ENCODE measurements at regions not wholly inside any gene's neighbourhood (a gene's known extent, or its start where the extent isn't known, plus 50 kb on each side); places are given as distances from the start of the nearest gene placed in this dataset.

DNA sequence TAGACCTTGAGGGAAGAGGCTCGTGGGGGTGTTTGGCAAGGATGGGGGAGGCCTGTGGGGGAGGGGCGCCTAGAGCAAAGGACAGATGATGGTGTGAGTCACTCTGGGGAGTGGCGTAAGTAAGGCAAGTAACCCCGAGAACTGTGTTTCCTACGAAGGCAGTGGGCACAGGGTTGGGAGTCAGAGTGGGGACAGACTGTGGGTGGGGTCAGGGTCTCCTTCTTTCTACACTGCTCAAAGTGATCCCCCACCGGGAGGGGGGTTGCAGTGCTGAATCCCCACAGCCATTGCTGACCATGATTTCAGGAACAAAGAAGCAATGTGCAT, 136.8 kb downstream of the TENT4A start:
- TF ChIP-seq CSDC2 (CRISPR knock-in tag; IDR thresholded peaks at IDR 0.05) (no peak), ESRRG (CRISPR knock-in tag; IDR thresholded peaks at IDR 0.05) (no peak), TOX (CRISPR knock-in tag; IDR thresholded peaks at IDR 0.05; ENCODE audit: borderline replicate concordance) (no peak), ZNF8 (CRISPR knock-in tag; IDR thresholded peaks at IDR 0.05) (no peak), TCF4 (CRISPR knock-in tag; IDR thresholded peaks at IDR 0.05; ENCODE audit: borderline replicate concordance) (no peak), RARB (CRISPR knock-in tag; IDR thresholded peaks at IDR 0.05) (no peak), ZC3H10 (CRISPR knock-in tag; IDR thresholded peaks at IDR 0.05) (no peak), GLIS3 (CRISPR knock-in tag; IDR thresholded peaks at IDR 0.05) (no peak), ZFP3 (CRISPR knock-in tag; IDR thresholded peaks at IDR 0.05) (no peak), BACH2 (CRISPR knock-in tag; IDR thresholded peaks at IDR 0.05; ENCODE audit: borderline replicate concordance) (no peak), ZNF70 (CRISPR knock-in tag; IDR thresholded peaks at IDR 0.05) (no peak), OSR1 (CRISPR knock-in tag; IDR thresholded peaks at IDR 0.05) (no peak), ZFP30 (CRISPR knock-in tag; IDR thresholded peaks at IDR 0.05) (no peak), SNAI2 (CRISPR knock-in tag; IDR thresholded peaks at IDR 0.05) (no peak)
- TF ChIP-seq, protein P1, sequence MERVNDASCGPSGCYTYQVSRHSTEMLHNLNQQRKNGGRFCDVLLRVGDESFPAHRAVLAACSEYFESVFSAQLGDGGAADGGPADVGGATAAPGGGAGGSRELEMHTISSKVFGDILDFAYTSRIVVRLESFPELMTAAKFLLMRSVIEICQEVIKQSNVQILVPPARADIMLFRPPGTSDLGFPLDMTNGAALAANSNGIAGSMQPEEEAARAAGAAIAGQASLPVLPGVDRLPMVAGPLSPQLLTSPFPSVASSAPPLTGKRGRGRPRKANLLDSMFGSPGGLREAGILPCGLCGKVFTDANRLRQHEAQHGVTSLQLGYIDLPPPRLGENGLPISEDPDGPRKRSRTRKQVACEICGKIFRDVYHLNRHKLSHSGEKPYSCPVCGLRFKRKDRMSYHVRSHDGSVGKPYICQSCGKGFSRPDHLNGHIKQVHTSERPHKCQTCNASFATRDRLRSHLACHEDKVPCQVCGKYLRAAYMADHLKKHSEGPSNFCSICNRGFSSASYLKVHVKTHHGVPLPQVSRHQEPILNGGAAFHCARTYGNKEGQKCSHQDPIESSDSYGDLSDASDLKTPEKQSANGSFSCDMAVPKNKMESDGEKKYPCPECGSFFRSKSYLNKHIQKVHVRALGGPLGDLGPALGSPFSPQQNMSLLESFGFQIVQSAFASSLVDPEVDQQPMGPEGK (CRISPR knock-in tag; IDR thresholded peaks at IDR 0.05; ENCODE audit: borderline replicate concordance), result no peak
- TF ChIP-seq, protein P2, sequence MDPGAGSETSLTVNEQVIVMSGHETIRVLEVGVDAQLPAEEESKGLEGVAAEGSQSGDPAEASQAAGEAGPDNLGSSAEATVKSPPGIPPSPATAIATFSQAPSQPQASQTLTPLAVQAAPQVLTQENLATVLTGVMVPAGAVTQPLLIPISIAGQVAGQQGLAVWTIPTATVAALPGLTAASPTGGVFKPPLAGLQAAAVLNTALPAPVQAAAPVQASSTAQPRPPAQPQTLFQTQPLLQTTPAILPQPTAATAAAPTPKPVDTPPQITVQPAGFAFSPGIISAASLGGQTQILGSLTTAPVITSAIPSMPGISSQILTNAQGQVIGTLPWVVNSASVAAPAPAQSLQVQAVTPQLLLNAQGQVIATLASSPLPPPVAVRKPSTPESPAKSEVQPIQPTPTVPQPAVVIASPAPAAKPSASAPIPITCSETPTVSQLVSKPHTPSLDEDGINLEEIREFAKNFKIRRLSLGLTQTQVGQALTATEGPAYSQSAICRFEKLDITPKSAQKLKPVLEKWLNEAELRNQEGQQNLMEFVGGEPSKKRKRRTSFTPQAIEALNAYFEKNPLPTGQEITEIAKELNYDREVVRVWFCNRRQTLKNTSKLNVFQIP (CRISPR knock-in tag; IDR thresholded peaks at IDR 0.05; ENCODE audit: borderline replicate concordance, low read depth), result no peak
- TF ChIP-seq, protein P3, sequence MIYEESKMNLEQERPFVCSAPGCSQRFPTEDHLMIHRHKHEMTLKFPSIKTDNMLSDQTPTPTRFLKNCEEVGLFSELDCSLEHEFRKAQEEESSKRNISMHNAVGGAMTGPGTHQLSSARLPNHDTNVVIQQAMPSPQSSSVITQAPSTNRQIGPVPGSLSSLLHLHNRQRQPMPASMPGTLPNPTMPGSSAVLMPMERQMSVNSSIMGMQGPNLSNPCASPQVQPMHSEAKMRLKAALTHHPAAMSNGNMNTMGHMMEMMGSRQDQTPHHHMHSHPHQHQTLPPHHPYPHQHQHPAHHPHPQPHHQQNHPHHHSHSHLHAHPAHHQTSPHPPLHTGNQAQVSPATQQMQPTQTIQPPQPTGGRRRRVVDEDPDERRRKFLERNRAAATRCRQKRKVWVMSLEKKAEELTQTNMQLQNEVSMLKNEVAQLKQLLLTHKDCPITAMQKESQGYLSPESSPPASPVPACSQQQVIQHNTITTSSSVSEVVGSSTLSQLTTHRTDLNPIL (CRISPR knock-in tag; IDR thresholded peaks at IDR 0.05; ENCODE audit: low read depth), result no peak
- ATAC-seq, result no peak

DNA sequence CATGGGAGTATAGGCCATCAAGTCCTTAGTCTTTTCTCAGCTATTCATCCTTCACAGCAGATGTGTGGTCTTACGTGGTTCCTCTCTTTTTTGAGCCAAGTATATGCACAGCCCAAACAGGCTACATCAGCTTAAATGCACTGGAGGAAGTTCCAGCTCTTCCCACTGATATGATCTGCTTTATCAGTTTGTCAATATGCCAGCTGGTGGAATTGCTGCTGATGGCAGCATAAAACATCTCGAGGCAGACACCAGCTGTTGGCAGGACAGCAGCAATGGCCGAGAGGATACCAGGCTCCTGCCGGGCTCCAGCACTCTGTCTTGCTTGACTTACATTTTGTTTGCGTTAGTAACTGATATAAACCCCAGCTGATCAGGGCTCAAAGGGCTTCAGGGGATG, 143.4 kb downstream of the TENT4A start:
- no peak for ATAC-seq
- TF ChIP-seq, protein P2 (CRISPR knock-in tag; IDR thresholded peaks at IDR 0.05; ENCODE audit: borderline replicate concordance, low read depth), result no peak
- TF ChIP-seq TCF4 (CRISPR knock-in tag; IDR thresholded peaks at IDR 0.05; ENCODE audit: borderline replicate concordance), result peak; percentile 69; the same call in 1 of the 2 replicates

DNA sequence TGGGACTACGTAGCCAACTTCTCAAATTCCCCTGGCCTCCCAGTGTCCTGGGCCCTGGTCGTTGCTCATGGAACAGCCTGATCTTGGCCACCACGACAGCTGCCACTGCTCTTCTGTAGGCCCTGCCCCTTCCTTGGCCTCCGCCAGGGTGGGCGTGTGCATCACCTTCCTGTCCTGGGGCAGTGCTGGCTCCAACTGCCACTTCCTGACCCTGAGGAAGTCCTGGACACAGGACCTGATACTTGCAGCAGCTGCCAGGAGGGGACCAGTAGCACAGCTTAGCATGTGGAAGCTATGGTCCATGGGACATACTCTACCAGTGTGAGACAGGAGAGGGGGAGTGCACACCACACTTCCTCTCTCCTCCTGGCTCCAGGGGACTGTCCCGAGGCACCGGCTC, 145.2 kb downstream of the TENT4A start:
- no peak for ATAC-seq
- TF ChIP-seq PPARA (CRISPR knock-in tag; IDR thresholded peaks at IDR 0.05; ENCODE audit: borderline replicate concordance) (no peak), SNAI2 (CRISPR knock-in tag; IDR thresholded peaks at IDR 0.05) (no peak), ZNF565 (CRISPR knock-in tag; conservative IDR thresholded peaks at IDR 0.05; ENCODE audit: low read depth) (no peak), ZNF70 (CRISPR knock-in tag; IDR thresholded peaks at IDR 0.05) (no peak), TCF4 (CRISPR knock-in tag; IDR thresholded peaks at IDR 0.05; ENCODE audit: borderline replicate concordance) (no peak), BACH2 (CRISPR knock-in tag; IDR thresholded peaks at IDR 0.05; ENCODE audit: borderline replicate concordance) (no peak), CSDC2 (CRISPR knock-in tag; IDR thresholded peaks at IDR 0.05) (no peak), ARNTL (CRISPR knock-in tag; IDR thresholded peaks at IDR 0.05; ENCODE audit: borderline replicate concordance, low read depth) (no peak), ZFP30 (CRISPR knock-in tag; IDR thresholded peaks at IDR 0.05) (no peak), GLIS3 (CRISPR knock-in tag; IDR thresholded peaks at IDR 0.05) (no peak), TSHZ2 (CRISPR knock-in tag; IDR thresholded peaks at IDR 0.05) (no peak), ZNF8 (CRISPR knock-in tag; IDR thresholded peaks at IDR 0.05) (no peak)
